Bone marrow (tissue), 2 donors: ENCODE measurements at regions not wholly inside any gene's neighbourhood (a gene's known extent, or its start where the extent isn't known, plus 50 kb on each side); places are given as distances from the start of the nearest gene placed in this dataset.
"Not testable (repeated sequence)": the region's sequence is repeated elsewhere in the genome, so short reads cannot be mapped to it uniquely, and the experiment has no call there.

Experiments
- DNase-seq, 2 donors: peaks; one replicate each; lab custom pipeline; 2025; lab: John Stamatoyannopoulos, UW

- DNase-seq = no peak
These were observed 275.6 kb upstream of the HS3ST1 start for GRCh38 chr4:11704186-11704830.

- no peak for DNase-seq
These were observed 274.3 kb upstream of the HS3ST1 start for GRCh38 chr4:11702886-11703557.

- no peak for DNase-seq
These were observed 273.5 kb upstream of the HS3ST1 start for GRCh38 chr4:11701966-11702725.

- no peak for DNase-seq
These were observed 272.1 kb upstream of the HS3ST1 start for GRCh38 chr4:11700751-11701226.

GRCh38 chr4:11698846-11699590 is 270.3 kb upstream of the HS3ST1 start:
- no peak for DNase-seq

GRCh38 chr4:11698033-11698432 is 269.3 kb upstream of the HS3ST1 start:
- no peak for DNase-seq

- no peak for DNase-seq
These were observed 265.0 kb upstream of the HS3ST1 start for GRCh38 chr4:11693693-11694092.

- no peak for DNase-seq
These were observed 262.5 kb upstream of the HS3ST1 start for GRCh38 chr4:11691236-11691635.

- no peak for DNase-seq
These were observed 259.0 kb upstream of the HS3ST1 start for GRCh38 chr4:11687727-11688126.

GRCh38 chr4:11685481-11685880 is 256.8 kb upstream of the HS3ST1 start:
- no peak for DNase-seq

GRCh38 chr4:11675051-11675800 is 246.5 kb upstream of the HS3ST1 start:
- DNase-seq = no peak

- DNase-seq = no peak
These were observed 241.6 kb upstream of the HS3ST1 start for GRCh38 chr4:11670304-11670703.

GRCh38 chr4:11669156-11669555 is 240.5 kb upstream of the HS3ST1 start:
- DNase-seq = no peak

GRCh38 chr4:11663114-11663513 is 234.4 kb upstream of the HS3ST1 start:
- no peak for DNase-seq

- no peak for DNase-seq
These were observed 222.3 kb upstream of the HS3ST1 start for GRCh38 chr4:11650801-11651596.

GRCh38 chr4:11647433-11647832 is 218.7 kb upstream of the HS3ST1 start:
- no peak for DNase-seq

GRCh38 chr4:11643081-11643480 is 214.4 kb upstream of the HS3ST1 start:
- not testable (repeated sequence) for DNase-seq

GRCh38 chr4:11640584-11640983 is 211.9 kb upstream of the HS3ST1 start:
- no peak for DNase-seq

GRCh38 chr4:11636551-11636950 is 207.9 kb upstream of the HS3ST1 start:
- no peak for DNase-seq

- no peak for DNase-seq
These were observed 207.3 kb upstream of the HS3ST1 start for GRCh38 chr4:11636031-11636430.

- no peak for DNase-seq
These were observed 206.6 kb upstream of the HS3ST1 start for GRCh38 chr4:11635342-11635741.
